HepG2 (cell line): ENCODE measurements at regions not wholly inside any gene's neighbourhood (a gene's known extent, or its start where the extent isn't known, plus 50 kb on each side); places are given as distances from the start of the nearest gene placed in this dataset.

ENCODE experiments used
- ELF1 ChIP-seq: sonication (generic); formaldehyde crosslinking; IDR thresholded peaks from 2 replicates; pipeline ENCODE4 v1.4.0; 2020; ENCODE audit warnings: missing genetic modification reagents
- FOXP1 ChIP-seq, 2 experiments: fragments of 450-650 bp in 1 of 2; IDR thresholded peaks; 2 replicates each; pipeline ENCODE4 v1.6.1; 2017 to 2018; ENCODE audit warnings: antibody characterized with exemption in 1 of 2
- KDM3A ChIP-seq: IDR thresholded peaks from 2 replicates; pipeline ENCODE4 v1.6.1; 2018; ENCODE audit warnings: low read depth, missing compliant biosample characterization
- NAIF1 ChIP-seq: sonication (generic); formaldehyde crosslinking; IDR thresholded peaks from 2 replicates; pipeline ENCODE4 v1.5.0; 2020; ENCODE audit warnings: mild to moderate bottlenecking, missing genetic modification reagents, borderline replicate concordance
- NR2F6 ChIP-seq, 2 experiments: IDR thresholded peaks; 2 replicates each; pipeline ENCODE4 v1.6.1; 2016; ENCODE audit warnings: antibody characterized with exemption in 1 of 2, mild to moderate bottlenecking in 1 of 2
- RBAK ChIP-seq: sonication (generic); formaldehyde crosslinking; IDR thresholded peaks from 2 replicates; pipeline ENCODE4 v1.5.1; 2020; ENCODE audit warnings: mild to moderate bottlenecking, missing genetic modification reagents
- REPIN1 ChIP-seq: sonication (generic); formaldehyde crosslinking; IDR thresholded peaks from 2 replicates; pipeline ENCODE4 v1.8.0; 2022; ENCODE audit warnings: missing genetic modification reagents, low read depth, mild to moderate bottlenecking, borderline replicate concordance
- SUZ12 ChIP-seq: fragments of 150-350 bp; IDR thresholded peaks from 2 replicates; pipeline ENCODE4 v1.6.1; 2014; ENCODE audit warnings: low read depth, low read length
- TOPORS ChIP-seq: sonication (generic); formaldehyde crosslinking; IDR thresholded peaks from 2 replicates; pipeline ENCODE4 v1.8.0; 2023; ENCODE audit warnings: mild to moderate bottlenecking, missing genetic modification reagents
- YEATS2 ChIP-seq: sonication (generic); formaldehyde crosslinking; IDR thresholded peaks from 2 replicates; pipeline ENCODE4 v1.4.0; 2020; ENCODE audit warnings: missing genetic modification reagents, borderline replicate concordance
- ZMYM3 ChIP-seq: sonication (generic); formaldehyde crosslinking; IDR thresholded peaks from 2 replicates; pipeline ENCODE4 v1.5.1; 2020; ENCODE audit warnings: mild to moderate bottlenecking, missing genetic modification reagents
- ZMYM4 ChIP-seq: sonication (generic); formaldehyde crosslinking; IDR thresholded peaks from 2 replicates; pipeline ENCODE4 v1.8.1; 2023; ENCODE audit warnings: mild to moderate bottlenecking, missing genetic modification reagents
- ZNF432 ChIP-seq: sonication (generic); formaldehyde crosslinking; IDR thresholded peaks from 2 replicates; pipeline ENCODE4 v1.5.0; 2020; ENCODE audit warnings: missing genetic modification reagents, mild to moderate bottlenecking, borderline replicate concordance
- TF ChIP-seq, protein P1 (sequence below): IDR thresholded peaks from 2 replicates; pipeline ENCODE4 v1.6.1; 2016; ENCODE audit warnings: missing compliant biosample characterization, missing genetic modification reagents, borderline replicate concordance
- TF ChIP-seq, protein P2 (sequence below): sonication (generic); IDR thresholded peaks from 2 replicates; pipeline ENCODE4 v1.6.1; 2016; ENCODE audit warnings: low read depth, borderline replicate concordance
- TF ChIP-seq, protein P3 (sequence below): sonication (generic); formaldehyde crosslinking; IDR thresholded peaks from 2 replicates; pipeline ENCODE4 v1.4.0; 2020; ENCODE audit warnings: mild to moderate bottlenecking, missing genetic modification reagents
- TF ChIP-seq, protein P4 (sequence below): IDR thresholded peaks from 2 replicates; pipeline ENCODE4 v1.6.1; 2016; ENCODE audit warnings: low read depth
- TF ChIP-seq, protein P5 (sequence below): sonication (generic); formaldehyde crosslinking; IDR thresholded peaks from 2 replicates; pipeline ENCODE4 v1.4.0; 2020; ENCODE audit warnings: missing genetic modification reagents, mild to moderate bottlenecking, borderline replicate concordance

DNA sequence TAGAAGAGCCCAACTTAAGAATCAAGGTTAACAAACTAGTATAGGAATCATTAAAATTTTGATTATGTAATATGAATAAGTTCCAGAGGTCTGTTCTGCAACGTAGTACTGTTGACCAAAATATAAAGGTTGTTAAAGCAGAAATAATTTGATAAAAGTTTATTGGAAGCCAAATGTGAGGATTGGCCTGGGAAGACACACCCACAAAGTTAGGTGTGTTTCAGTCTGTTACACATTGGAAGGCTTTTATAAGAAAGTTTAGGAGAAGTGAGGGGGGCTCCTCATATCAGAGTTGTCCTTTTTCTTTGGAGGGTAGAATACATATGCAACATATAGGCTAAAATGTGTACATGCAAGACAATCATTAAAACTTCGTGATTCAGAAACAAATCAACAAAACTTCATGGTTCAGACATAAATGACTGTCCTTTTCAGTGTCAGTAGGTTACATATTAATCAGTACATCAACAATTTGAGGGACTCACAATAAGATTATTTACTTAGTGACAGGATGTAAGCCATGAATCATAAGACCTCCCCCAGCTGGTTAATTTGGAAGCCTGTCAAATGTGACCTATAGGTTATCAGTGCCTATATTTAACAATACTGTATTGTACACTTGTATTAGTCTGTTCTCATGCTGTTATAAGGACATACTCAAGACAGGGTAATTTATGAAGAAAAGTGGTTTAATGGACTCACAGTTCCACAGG, 245.0 kb upstream of the B3GALT2 start (continued):
- TF ChIP-seq, protein P1, sequence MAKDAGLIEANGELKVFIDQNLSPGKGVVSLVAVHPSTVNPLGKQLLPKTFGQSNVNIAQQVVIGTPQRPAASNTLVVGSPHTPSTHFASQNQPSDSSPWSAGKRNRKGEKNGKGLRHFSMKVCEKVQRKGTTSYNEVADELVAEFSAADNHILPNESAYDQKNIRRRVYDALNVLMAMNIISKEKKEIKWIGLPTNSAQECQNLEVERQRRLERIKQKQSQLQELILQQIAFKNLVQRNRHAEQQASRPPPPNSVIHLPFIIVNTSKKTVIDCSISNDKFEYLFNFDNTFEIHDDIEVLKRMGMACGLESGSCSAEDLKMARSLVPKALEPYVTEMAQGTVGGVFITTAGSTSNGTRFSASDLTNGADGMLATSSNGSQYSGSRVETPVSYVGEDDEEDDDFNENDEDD, result no peak
- TF ChIP-seq SUZ12 (no peak), KDM3A (CRISPR knock-in tag) (no peak), NAIF1 (no peak), ZMYM3 (no peak), REPIN1 (CRISPR knock-in tag) (no peak), RBAK (CRISPR knock-in tag) (no peak), ZMYM4 (CRISPR knock-in tag) (no peak), NR2F6 (IDR thresholded peaks at IDR 0.05) (peak; percentile 68), NR2F6 (CRISPR knock-in tag; IDR thresholded peaks at IDR 0.05) (peak; percentile 52; the same call in 1 of the 2 replicates), ZNF432 (no peak), ELF1 (CRISPR knock-in tag) (no peak), YEATS2 (CRISPR knock-in tag) (no peak), TOPORS (CRISPR knock-in tag) (no peak), FOXP1 (IDR thresholded peaks at IDR 0.05) (no peak), FOXP1 (CRISPR knock-in tag; IDR thresholded peaks at IDR 0.05) (peak; percentile 46; the same call in 1 of the 2 replicates)
- TF ChIP-seq, protein P2, sequence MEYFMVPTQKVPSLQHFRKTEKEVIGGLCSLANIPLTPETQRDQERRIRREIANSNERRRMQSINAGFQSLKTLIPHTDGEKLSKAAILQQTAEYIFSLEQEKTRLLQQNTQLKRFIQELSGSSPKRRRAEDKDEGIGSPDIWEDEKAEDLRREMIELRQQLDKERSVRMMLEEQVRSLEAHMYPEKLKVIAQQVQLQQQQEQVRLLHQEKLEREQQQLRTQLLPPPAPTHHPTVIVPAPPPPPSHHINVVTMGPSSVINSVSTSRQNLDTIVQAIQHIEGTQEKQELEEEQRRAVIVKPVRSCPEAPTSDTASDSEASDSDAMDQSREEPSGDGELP, result peak; percentile 44; the same call in 1 of the 2 replicates
- TF ChIP-seq, protein P3, sequence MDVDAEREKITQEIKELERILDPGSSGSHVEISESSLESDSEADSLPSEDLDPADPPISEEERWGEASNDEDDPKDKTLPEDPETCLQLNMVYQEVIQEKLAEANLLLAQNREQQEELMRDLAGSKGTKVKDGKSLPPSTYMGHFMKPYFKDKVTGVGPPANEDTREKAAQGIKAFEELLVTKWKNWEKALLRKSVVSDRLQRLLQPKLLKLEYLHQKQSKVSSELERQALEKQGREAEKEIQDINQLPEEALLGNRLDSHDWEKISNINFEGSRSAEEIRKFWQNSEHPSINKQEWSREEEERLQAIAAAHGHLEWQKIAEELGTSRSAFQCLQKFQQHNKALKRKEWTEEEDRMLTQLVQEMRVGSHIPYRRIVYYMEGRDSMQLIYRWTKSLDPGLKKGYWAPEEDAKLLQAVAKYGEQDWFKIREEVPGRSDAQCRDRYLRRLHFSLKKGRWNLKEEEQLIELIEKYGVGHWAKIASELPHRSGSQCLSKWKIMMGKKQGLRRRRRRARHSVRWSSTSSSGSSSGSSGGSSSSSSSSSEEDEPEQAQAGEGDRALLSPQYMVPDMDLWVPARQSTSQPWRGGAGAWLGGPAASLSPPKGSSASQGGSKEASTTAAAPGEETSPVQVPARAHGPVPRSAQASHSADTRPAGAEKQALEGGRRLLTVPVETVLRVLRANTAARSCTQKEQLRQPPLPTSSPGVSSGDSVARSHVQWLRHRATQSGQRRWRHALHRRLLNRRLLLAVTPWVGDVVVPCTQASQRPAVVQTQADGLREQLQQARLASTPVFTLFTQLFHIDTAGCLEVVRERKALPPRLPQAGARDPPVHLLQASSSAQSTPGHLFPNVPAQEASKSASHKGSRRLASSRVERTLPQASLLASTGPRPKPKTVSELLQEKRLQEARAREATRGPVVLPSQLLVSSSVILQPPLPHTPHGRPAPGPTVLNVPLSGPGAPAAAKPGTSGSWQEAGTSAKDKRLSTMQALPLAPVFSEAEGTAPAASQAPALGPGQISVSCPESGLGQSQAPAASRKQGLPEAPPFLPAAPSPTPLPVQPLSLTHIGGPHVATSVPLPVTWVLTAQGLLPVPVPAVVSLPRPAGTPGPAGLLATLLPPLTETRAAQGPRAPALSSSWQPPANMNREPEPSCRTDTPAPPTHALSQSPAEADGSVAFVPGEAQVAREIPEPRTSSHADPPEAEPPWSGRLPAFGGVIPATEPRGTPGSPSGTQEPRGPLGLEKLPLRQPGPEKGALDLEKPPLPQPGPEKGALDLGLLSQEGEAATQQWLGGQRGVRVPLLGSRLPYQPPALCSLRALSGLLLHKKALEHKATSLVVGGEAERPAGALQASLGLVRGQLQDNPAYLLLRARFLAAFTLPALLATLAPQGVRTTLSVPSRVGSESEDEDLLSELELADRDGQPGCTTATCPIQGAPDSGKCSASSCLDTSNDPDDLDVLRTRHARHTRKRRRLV (CRISPR knock-in tag), result no peak
- TF ChIP-seq, protein P4, sequence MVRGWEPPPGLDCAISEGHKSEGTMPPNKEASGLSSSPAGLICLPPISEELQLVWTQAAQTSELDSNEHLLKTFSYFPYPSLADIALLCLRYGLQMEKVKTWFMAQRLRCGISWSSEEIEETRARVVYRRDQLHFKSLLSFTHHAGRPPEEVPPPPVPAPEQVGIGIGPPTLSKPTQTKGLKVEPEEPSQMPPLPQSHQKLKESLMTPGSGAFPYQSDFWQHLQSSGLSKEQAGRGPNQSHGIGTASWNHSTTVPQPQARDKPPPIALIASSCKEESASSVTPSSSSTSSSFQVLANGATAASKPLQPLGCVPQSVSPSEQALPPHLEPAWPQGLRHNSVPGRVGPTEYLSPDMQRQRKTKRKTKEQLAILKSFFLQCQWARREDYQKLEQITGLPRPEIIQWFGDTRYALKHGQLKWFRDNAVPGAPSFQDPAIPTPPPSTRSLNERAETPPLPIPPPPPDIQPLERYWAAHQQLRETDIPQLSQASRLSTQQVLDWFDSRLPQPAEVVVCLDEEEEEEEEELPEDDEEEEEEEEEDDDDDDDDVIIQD, result peak; percentile 33; the same call in 1 of the 2 replicates
- TF ChIP-seq, protein P5, sequence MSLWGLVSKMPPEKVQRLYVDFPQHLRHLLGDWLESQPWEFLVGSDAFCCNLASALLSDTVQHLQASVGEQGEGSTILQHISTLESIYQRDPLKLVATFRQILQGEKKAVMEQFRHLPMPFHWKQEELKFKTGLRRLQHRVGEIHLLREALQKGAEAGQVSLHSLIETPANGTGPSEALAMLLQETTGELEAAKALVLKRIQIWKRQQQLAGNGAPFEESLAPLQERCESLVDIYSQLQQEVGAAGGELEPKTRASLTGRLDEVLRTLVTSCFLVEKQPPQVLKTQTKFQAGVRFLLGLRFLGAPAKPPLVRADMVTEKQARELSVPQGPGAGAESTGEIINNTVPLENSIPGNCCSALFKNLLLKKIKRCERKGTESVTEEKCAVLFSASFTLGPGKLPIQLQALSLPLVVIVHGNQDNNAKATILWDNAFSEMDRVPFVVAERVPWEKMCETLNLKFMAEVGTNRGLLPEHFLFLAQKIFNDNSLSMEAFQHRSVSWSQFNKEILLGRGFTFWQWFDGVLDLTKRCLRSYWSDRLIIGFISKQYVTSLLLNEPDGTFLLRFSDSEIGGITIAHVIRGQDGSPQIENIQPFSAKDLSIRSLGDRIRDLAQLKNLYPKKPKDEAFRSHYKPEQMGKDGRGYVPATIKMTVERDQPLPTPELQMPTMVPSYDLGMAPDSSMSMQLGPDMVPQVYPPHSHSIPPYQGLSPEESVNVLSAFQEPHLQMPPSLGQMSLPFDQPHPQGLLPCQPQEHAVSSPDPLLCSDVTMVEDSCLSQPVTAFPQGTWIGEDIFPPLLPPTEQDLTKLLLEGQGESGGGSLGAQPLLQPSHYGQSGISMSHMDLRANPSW (CRISPR knock-in tag), result no peak
